Brain microvascular endothelial cell (primary cell): ENCODE measurements at regions not wholly inside any gene's neighbourhood (a gene's known extent, or its start where the extent isn't known, plus 50 kb on each side); places are given as distances from the start of the nearest gene placed in this dataset.

ENCODE experiments used
- DNase-seq: peaks from one replicate; pipeline ENCODE4 v3.0.0-alpha.2; 2020
- H3K27ac ChIP-seq: fragments of 250-450 bp; sonication (Bioruptor Pico); 2 replicates; pipeline ENCODE4 v1.5.1; 2020; ENCODE audit warnings: mild to moderate bottlenecking, moderate library complexity
- H3K27me3 ChIP-seq: fragments of 250-450 bp; sonication (Bioruptor Pico); replicated peaks from 2 replicates; pipeline ENCODE4 v1.5.1; 2020; ENCODE audit warnings: mild to moderate bottlenecking
- H3K36me3 ChIP-seq: fragments of 250-450 bp; sonication (Bioruptor Pico); replicated peaks from 2 replicates; pipeline ENCODE4 v1.5.1; 2020; ENCODE audit warnings: mild to moderate bottlenecking
- H3K4me3 ChIP-seq: 2 replicates; pipeline ENCODE4 v1.5.1; 2011; ENCODE audit warnings: low read depth, mild to moderate bottlenecking, control low read depth, low read length, moderate library complexity
- CTCF ChIP-seq: IDR thresholded peaks from 2 replicates; pipeline ENCODE4 v1.5.1; 2011; ENCODE audit warnings: low read depth, mild to moderate bottlenecking, moderate library complexity, low read length, control low read depth, inconsistent platforms; ENCODE audit errors: missing control alignments
- in situ Hi-C: cut with HindIII; loops from 2 replicates; pipeline ENCODE4 v1.10.0; 2017; ENCODE audit warnings: low sequenced_read_pairs, low pct_ligation_motif_present

- no peak for TF ChIP-seq CTCF
- no peak overlapping the region for H3K4me3 ChIP-seq
- in situ Hi-C loops: no loop called here
- no peak overlapping the region for H3K27ac ChIP-seq
- no peaks in the 10 kb centered on the region for H3K27me3 ChIP-seq
- no peaks in the 10 kb centered on the region for H3K36me3 ChIP-seq
- no peak for DNase-seq
Observed at GRCh38 chr17:73694491-73694890, 50.2 kb upstream of the SDK2 start.

- no peaks in the 10 kb centered on the region for H3K27me3 ChIP-seq
- H3K36me3 ChIP-seq: no peaks in the 10 kb centered on the region
- DNase-seq: no peak
- no peak overlapping the region for H3K4me3 ChIP-seq
- in situ Hi-C loops: no loop called here
- TF ChIP-seq CTCF: no peak
- no peak overlapping the region for H3K27ac ChIP-seq
Observed at GRCh38 chr17:73695035-73695738, 50.9 kb upstream of the SDK2 start.

GRCh38 chr17:73696251-73696650 is 52.0 kb upstream of the SDK2 start:
- no peak for DNase-seq
- no peaks in the 10 kb centered on the region for H3K27me3 ChIP-seq
- no peak overlapping the region for H3K27ac ChIP-seq
- in situ Hi-C loops: no loop called here
- H3K36me3 ChIP-seq: no peaks in the 10 kb centered on the region
- TF ChIP-seq CTCF: no peak
- no peak overlapping the region for H3K4me3 ChIP-seq

- no peak for DNase-seq
- Histone ChIP-seq H3K36me3 (no peaks in the 10 kb centered on the region), H3K27ac (no peak overlapping the region), H3K27me3 (no peaks in the 10 kb centered on the region), H3K4me3 (no peak overlapping the region)
- no peak for TF ChIP-seq CTCF
- in situ Hi-C loops: no loop called here
Observed at GRCh38 chr17:73697872-73698271, 53.6 kb upstream of the SDK2 start.

- H3K27me3 ChIP-seq: no peaks in the 10 kb centered on the region
- no peak for TF ChIP-seq CTCF
Observed at GRCh38 chr17:73698966-73699365, 54.7 kb upstream of the SDK2 start.

GRCh38 chr17:73701701-73702100 is 57.5 kb upstream of the SDK2 start:
- no peaks in the 10 kb centered on the region for H3K36me3 ChIP-seq
- in situ Hi-C loops: no loop called here
- TF ChIP-seq CTCF: no peak
- no peak overlapping the region for H3K27ac ChIP-seq
- H3K4me3 ChIP-seq: no peak overlapping the region
- no peaks in the 10 kb centered on the region for H3K27me3 ChIP-seq
- DNase-seq: no peak

More at GRCh38 chr17:73698966-73699365, 54.7 kb upstream of the SDK2 start:
- H3K36me3 ChIP-seq: no peaks in the 10 kb centered on the region
- no peak overlapping the region for H3K27ac ChIP-seq
- in situ Hi-C loops: no loop called here
- DNase-seq: no peak
- no peak overlapping the region for H3K4me3 ChIP-seq
